WTC11 (cell line): ENCODE measurements at regions not wholly inside any gene's neighbourhood (a gene's known extent, or its start where the extent isn't known, plus 50 kb on each side); places are given as distances from the start of the nearest gene placed in this dataset.
"Not testable (repeated sequence)": the region's sequence is repeated elsewhere in the genome, so short reads cannot be mapped to it uniquely, and the experiment has no call there.

Experiments used
- ATAC-seq: fragments of 200-7000 bp; cut with Tn5 transposase; 2 replicates; pipeline ENCODE4 v1.10.0; 2021; ENCODE audit warnings: mild to moderate bottlenecking, moderate library complexity
- CTCF ChIA-PET: fragments of 300-600 bp; sonication (Branson Sonifier 250); formaldehyde crosslinking; loops from one replicate; lab custom pipeline; 2021; ENCODE audit warnings: antibody characterized with exemption; lab: Charles Lee
- POLR2A ChIA-PET: fragments of 350-600 bp; sonication (Branson Sonifier 250); formaldehyde crosslinking; loops from one replicate; lab custom pipeline; 2021; ENCODE audit warnings: antibody characterized with exemption; lab: Charles Lee
- DNase-seq: peaks from one replicate; pipeline ENCODE4 v3.0.0; 2021; ENCODE audit warnings: low spot score
- H3K27ac Mint-ChIP-seq: 2 replicates; pipeline ENCODE4 v1.8.0; 2021; ENCODE audit warnings: mixed read lengths
- H3K27me3 Mint-ChIP-seq: 2 replicates; pipeline ENCODE4 v1.8.0; 2021; ENCODE audit warnings: low read depth, mild to moderate bottlenecking, moderate library complexity, mixed read lengths
- H3K36me3 Mint-ChIP-seq: 2 replicates; pipeline ENCODE4 v1.8.0; 2021; ENCODE audit warnings: mixed read lengths
- H3K4me1 Mint-ChIP-seq: 2 replicates; pipeline ENCODE4 v1.8.0; 2022; ENCODE audit warnings: mixed read lengths
- H3K4me3 Mint-ChIP-seq: 2 replicates; pipeline ENCODE4 v1.8.0; 2021; ENCODE audit warnings: mild to moderate bottlenecking, moderate library complexity, mixed read lengths
- H3K9me3 Mint-ChIP-seq: 2 replicates; pipeline ENCODE4 v1.8.0; 2021; ENCODE audit warnings: mixed read lengths
- ATF1 ChIP-seq: sonication (generic); formaldehyde crosslinking; IDR thresholded peaks from 2 replicates; pipeline ENCODE4 v1.8.1; 2023; ENCODE audit warnings: mild to moderate bottlenecking, moderate library complexity, missing genetic modification reagents
- IRF2 ChIP-seq: sonication (generic); formaldehyde crosslinking; IDR thresholded peaks from 2 replicates; pipeline ENCODE4 v1.8.0; 2022; ENCODE audit warnings: low read depth, missing genetic modification reagents, borderline replicate concordance
- JAZF1 ChIP-seq: fragments of 250-450 bp; sonication (Bioruptor Pico); IDR thresholded peaks from 2 replicates; pipeline ENCODE4 v1.9.0; 2021; ENCODE audit warnings: moderate library complexity, mild to moderate bottlenecking, inconsistent platforms
- KAT7 ChIP-seq: sonication (generic); formaldehyde crosslinking; IDR thresholded peaks from 2 replicates; pipeline ENCODE4 v1.8.1; 2023; ENCODE audit warnings: missing genetic modification reagents, mild to moderate bottlenecking, borderline replicate concordance
- NR1H2 ChIP-seq: sonication (generic); formaldehyde crosslinking; IDR thresholded peaks from 2 replicates; pipeline ENCODE4 v1.9.0; 2021; ENCODE audit warnings: mild to moderate bottlenecking, moderate library complexity, missing genetic modification reagents
- RELA ChIP-seq: sonication (generic); formaldehyde crosslinking; IDR thresholded peaks from 2 replicates; pipeline ENCODE4 v1.8.1; 2022; ENCODE audit warnings: missing genetic modification reagents, mild to moderate bottlenecking, borderline replicate concordance
- SOX15 ChIP-seq: fragments of 250-450 bp; sonication (Bioruptor Pico); IDR thresholded peaks from 2 replicates; pipeline ENCODE4 v1.9.0; 2021; ENCODE audit warnings: mild to moderate bottlenecking
- ZNF138 ChIP-seq: sonication (generic); formaldehyde crosslinking; conservative IDR thresholded peaks from 2 replicates; pipeline ENCODE4 v1.8.1; 2022; ENCODE audit warnings: mild to moderate bottlenecking, moderate library complexity, missing genetic modification reagents
- ZNF219 ChIP-seq: sonication (generic); formaldehyde crosslinking; IDR thresholded peaks from 2 replicates; pipeline ENCODE4 v1.8.0; 2023; ENCODE audit warnings: missing genetic modification reagents, mild to moderate bottlenecking, borderline replicate concordance
- ZNF232 ChIP-seq: sonication (generic); formaldehyde crosslinking; IDR thresholded peaks from 2 replicates; pipeline ENCODE4 v1.8.0; 2022; ENCODE audit warnings: mild to moderate bottlenecking, missing genetic modification reagents
- ZNF423 ChIP-seq: fragments of 250-450 bp; sonication (Bioruptor Pico); IDR thresholded peaks from 2 replicates; pipeline ENCODE4 v2.1.2; 2022; ENCODE audit warnings: mild to moderate bottlenecking, moderate library complexity
- TF ChIP-seq, protein P1 (sequence below): sonication (generic); formaldehyde crosslinking; IDR thresholded peaks from 2 replicates; pipeline ENCODE4 v1.8.1; 2023; ENCODE audit warnings: mild to moderate bottlenecking, missing genetic modification reagents, moderate library complexity
- TF ChIP-seq, protein P2 (sequence below): sonication (generic); formaldehyde crosslinking; IDR thresholded peaks from 2 replicates; pipeline ENCODE4 v1.8.1; 2023; ENCODE audit warnings: mild to moderate bottlenecking, missing genetic modification reagents, borderline replicate concordance
- TF ChIP-seq, protein P3 (sequence below): sonication (generic); formaldehyde crosslinking; IDR thresholded peaks from 2 replicates; pipeline ENCODE4 v1.8.0; 2022; ENCODE audit warnings: mild to moderate bottlenecking, missing genetic modification reagents
- TF ChIP-seq, protein P4 (sequence below): sonication (generic); formaldehyde crosslinking; IDR thresholded peaks from 2 replicates; pipeline ENCODE4 v1.8.0; 2022; ENCODE audit warnings: mild to moderate bottlenecking, missing genetic modification reagents
- TF ChIP-seq, protein P5 (sequence below): sonication (generic); formaldehyde crosslinking; conservative IDR thresholded peaks from 2 replicates; pipeline ENCODE4 v1.8.1; 2022; ENCODE audit warnings: mild to moderate bottlenecking, missing genetic modification reagents

DNA sequence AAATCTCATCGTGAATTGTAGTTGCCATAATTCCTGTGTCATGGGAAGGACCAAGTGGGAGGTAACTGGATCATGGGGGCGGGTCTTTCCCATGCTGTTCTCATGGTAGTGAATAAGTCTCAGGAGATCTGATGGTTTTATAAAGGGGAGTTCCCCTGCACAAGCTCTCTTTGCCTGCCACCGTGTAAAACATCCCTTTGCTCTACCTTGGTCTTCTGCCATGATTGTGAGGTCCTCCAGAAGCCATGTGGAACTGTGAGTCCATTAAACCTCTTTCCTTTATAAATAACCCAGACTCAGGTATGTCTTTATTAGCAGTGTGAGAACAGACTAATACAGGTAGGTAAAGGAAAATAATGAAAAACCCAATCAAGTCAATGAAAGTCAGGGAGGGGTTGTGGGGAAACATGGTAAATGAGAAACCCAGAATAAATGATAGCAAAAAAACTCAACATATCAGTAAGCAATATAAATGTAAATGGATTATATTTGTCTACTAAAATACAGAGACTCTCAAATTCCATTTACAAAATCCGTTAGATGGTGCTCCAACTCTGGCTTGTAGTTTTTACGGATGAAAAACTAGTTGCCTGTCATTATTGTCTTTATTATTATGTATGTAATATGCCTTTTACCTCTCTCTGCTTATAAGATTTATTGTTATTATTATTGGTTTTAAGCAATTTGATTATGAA, 98.9 kb upstream of the NDUFV2 start:
- POLR2A ChIA-PET: no interaction called here
- Mint-ChIP-seq H3K4me3 (no peak overlapping the region), H3K4me1 (peaks cover 13% of the 10 kb centered on the region), H3K27me3 (no peaks in the 10 kb centered on the region), H3K9me3 (peaks cover 24% of the 10 kb centered on the region), H3K27ac (no peak overlapping the region), H3K36me3 (peaks cover 2% of the 10 kb centered on the region; the same call in 1 of the 2 replicates)
- TF ChIP-seq ZNF232: no peak
- no peak for TF ChIP-seq SOX15
- ATAC-seq: no peak
- CTCF ChIA-PET: interaction anchor here (0.6 kb wide), 1 partner anchor 316 kb away, joined by 4 read pairs; no protein-coding TSS in a partner anchor
- no peak for DNase-seq

DNA sequence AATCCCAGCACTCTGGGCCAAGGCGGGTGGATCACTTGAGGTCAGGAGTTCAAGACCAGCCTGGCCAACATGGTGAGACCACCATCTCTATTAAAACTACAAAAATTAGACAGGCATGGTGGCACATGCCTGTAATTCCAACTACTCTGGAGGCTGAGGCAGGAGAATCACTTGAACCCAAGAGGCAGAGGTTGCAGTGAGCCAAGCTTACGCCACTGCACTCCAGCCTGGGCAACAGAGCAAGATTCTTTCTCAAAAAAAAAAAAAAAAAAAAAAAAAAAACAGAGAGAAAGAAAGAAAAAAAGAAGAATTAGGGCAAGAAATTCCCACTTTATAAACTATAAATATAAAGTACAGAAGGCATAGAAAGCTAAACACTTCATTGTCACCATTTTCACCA, 98.2 kb upstream of the NDUFV2 start:
- ATAC-seq, H3K27ac Mint-ChIP-seq, H3K4me3 Mint-ChIP-seq, H3K36me3 Mint-ChIP-seq, H3K27me3 Mint-ChIP-seq, DNase-seq, POLR2A ChIA-PET: not testable (repeated sequence)
- CTCF ChIA-PET: interaction anchor here (0.6 kb wide), 1 partner anchor 315 kb away, joined by 4 read pairs; no protein-coding TSS in a partner anchor
- Mint-ChIP-seq H3K9me3 (peaks cover 24% of the 10 kb centered on the region), H3K4me1 (peaks cover 10% of the 10 kb centered on the region)

DNA sequence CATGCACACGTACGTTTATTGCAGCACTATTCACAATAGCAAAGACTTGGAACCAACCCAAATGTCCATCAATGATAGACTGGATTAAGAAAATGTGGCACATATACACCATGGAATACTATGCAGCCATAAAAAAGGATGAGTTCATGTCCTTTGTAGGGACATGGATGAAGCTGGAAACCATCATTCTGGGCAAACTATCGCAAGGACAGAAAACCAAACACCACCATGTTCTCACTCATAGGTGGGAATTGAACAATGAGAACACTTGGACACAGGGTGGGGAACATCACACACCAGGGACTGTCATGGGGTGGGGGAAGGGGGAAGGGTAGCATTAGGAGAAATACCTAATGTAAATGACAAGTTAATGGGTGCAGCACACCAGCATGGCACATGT, 94.8 kb upstream of the NDUFV2 start:
- CTCF ChIA-PET: not testable (repeated sequence)

DNA sequence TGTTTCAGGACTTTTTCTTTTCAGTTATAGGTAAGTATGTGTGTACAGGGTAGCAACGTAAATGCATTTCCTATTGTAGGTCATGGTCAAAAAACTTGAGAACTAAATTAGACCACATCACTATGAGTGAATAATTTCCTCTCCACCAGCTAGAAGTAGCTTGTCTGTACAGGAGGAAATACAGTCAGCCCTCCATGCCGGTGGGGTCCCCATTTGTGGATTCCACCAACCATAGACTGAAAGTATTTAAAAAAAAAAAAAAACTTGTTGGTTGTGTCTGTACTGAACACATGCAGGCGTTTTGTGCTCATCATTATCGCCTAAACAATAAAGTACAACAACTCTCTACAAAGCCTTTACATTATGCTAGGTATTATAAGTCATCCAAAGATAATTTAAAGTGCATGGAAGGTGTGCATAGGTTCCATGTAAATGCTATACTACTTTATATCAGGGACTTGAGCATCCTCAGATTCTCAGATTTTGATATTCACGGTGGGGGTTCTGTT, 94.2 kb upstream of the NDUFV2 start:
- H3K36me3 Mint-ChIP-seq: peaks cover 2% of the 10 kb centered on the region; the same call in 1 of the 2 replicates
- no peak overlapping the region for H3K4me3 Mint-ChIP-seq
- TF ChIP-seq ZNF138: no peak
- TF ChIP-seq KAT7 (CRISPR knock-in tag): no peak
- no peak for TF ChIP-seq IRF2
- no peak for TF ChIP-seq NR1H2 (CRISPR knock-in tag)
- TF ChIP-seq ZNF219 (CRISPR knock-in tag): no peak
- TF ChIP-seq, protein P1, sequence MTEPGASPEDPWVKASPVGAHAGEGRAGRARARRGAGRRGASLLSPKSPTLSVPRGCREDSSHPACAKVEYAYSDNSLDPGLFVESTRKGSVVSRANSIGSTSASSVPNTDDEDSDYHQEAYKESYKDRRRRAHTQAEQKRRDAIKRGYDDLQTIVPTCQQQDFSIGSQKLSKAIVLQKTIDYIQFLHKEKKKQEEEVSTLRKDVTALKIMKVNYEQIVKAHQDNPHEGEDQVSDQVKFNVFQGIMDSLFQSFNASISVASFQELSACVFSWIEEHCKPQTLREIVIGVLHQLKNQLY (CRISPR knock-in tag): no peak
- TF ChIP-seq ATF1: no peak
- TF ChIP-seq ZNF423 (CRISPR knock-in tag): no peak
- no peak for TF ChIP-seq JAZF1 (CRISPR knock-in tag)
- TF ChIP-seq RELA: no peak
- TF ChIP-seq, protein P2, sequence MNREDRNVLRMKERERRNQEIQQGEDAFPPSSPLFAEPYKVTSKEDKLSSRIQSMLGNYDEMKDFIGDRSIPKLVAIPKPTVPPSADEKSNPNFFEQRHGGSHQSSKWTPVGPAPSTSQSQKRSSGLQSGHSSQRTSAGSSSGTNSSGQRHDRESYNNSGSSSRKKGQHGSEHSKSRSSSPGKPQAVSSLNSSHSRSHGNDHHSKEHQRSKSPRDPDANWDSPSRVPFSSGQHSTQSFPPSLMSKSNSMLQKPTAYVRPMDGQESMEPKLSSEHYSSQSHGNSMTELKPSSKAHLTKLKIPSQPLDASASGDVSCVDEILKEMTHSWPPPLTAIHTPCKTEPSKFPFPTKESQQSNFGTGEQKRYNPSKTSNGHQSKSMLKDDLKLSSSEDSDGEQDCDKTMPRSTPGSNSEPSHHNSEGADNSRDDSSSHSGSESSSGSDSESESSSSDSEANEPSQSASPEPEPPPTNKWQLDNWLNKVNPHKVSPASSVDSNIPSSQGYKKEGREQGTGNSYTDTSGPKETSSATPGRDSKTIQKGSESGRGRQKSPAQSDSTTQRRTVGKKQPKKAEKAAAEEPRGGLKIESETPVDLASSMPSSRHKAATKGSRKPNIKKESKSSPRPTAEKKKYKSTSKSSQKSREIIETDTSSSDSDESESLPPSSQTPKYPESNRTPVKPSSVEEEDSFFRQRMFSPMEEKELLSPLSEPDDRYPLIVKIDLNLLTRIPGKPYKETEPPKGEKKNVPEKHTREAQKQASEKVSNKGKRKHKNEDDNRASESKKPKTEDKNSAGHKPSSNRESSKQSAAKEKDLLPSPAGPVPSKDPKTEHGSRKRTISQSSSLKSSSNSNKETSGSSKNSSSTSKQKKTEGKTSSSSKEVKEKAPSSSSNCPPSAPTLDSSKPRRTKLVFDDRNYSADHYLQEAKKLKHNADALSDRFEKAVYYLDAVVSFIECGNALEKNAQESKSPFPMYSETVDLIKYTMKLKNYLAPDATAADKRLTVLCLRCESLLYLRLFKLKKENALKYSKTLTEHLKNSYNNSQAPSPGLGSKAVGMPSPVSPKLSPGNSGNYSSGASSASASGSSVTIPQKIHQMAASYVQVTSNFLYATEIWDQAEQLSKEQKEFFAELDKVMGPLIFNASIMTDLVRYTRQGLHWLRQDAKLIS: no peak
- TF ChIP-seq, protein P3, sequence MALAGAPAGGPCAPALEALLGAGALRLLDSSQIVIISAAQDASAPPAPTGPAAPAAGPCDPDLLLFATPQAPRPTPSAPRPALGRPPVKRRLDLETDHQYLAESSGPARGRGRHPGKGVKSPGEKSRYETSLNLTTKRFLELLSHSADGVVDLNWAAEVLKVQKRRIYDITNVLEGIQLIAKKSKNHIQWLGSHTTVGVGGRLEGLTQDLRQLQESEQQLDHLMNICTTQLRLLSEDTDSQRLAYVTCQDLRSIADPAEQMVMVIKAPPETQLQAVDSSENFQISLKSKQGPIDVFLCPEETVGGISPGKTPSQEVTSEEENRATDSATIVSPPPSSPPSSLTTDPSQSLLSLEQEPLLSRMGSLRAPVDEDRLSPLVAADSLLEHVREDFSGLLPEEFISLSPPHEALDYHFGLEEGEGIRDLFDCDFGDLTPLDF: no peak
- TF ChIP-seq, protein P4, sequence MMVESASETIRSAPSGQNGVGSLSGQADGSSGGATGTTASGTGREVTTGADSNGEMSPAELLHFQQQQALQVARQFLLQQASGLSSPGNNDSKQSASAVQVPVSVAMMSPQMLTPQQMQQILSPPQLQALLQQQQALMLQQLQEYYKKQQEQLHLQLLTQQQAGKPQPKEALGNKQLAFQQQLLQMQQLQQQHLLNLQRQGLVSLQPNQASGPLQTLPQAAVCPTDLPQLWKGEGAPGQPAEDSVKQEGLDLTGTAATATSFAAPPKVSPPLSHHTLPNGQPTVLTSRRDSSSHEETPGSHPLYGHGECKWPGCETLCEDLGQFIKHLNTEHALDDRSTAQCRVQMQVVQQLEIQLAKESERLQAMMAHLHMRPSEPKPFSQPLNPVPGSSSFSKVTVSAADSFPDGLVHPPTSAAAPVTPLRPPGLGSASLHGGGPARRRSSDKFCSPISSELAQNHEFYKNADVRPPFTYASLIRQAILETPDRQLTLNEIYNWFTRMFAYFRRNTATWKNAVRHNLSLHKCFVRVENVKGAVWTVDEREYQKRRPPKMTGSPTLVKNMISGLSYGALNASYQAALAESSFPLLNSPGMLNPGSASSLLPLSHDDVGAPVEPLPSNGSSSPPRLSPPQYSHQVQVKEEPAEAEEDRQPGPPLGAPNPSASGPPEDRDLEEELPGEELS: no peak
- TF ChIP-seq, protein P5, sequence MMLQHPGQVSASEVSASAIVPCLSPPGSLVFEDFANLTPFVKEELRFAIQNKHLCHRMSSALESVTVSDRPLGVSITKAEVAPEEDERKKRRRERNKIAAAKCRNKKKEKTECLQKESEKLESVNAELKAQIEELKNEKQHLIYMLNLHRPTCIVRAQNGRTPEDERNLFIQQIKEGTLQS (CRISPR knock-in tag): no peak
- ATAC-seq (no peak), DNase-seq (no peak)
- CTCF ChIA-PET: no interaction called here
- POLR2A ChIA-PET: no interaction called here
- no peaks in the 10 kb centered on the region for H3K4me1 Mint-ChIP-seq
- H3K9me3 Mint-ChIP-seq: peaks cover 12% of the 10 kb centered on the region
- no peak overlapping the region for H3K27ac Mint-ChIP-seq
- no peaks in the 10 kb centered on the region for H3K27me3 Mint-ChIP-seq

More for the DNA sequence above, 94.8 kb upstream of the NDUFV2 start:
- H3K9me3 Mint-ChIP-seq: peaks cover 13% of the 10 kb centered on the region
- H3K4me3 Mint-ChIP-seq, ATAC-seq, H3K36me3 Mint-ChIP-seq, H3K27ac Mint-ChIP-seq, H3K27me3 Mint-ChIP-seq, DNase-seq, H3K4me1 Mint-ChIP-seq, POLR2A ChIA-PET: not testable (repeated sequence)
